Retinal pigment epithelial cell (primary cell): ENCODE measurements at regions not wholly inside any gene's neighbourhood (a gene's known extent, or its start where the extent isn't known, plus 50 kb on each side); places are given as distances from the start of the nearest gene placed in this dataset.
A peak's percentile ranks its signal among the peaks of the same experiment; 100 is the strongest.

Experiments
- DNase-seq: peaks from one replicate; pipeline ENCODE4 v3.0.0-alpha.2; 2010; ENCODE audit warnings: low read depth
- H3K4me3 ChIP-seq: 2 replicates; pipeline ENCODE4 v1.5.1; 2011; ENCODE audit warnings: mild to moderate bottlenecking, low read length, control low read depth, moderate library complexity
- CTCF ChIP-seq: conservative IDR thresholded peaks from 2 replicates; pipeline ENCODE4 v1.5.1; 2011; ENCODE audit warnings: low read depth, low read length, control low read depth, inconsistent platforms

GRCh38 chr1:94741510-94741909 lies 78.6 kb upstream of the SLC44A3 start:
- no peak for TF ChIP-seq CTCF
- no peak overlapping the region for H3K4me3 ChIP-seq
- DNase-seq = no peak

- no peak overlapping the region for H3K4me3 ChIP-seq
- peak; percentile 39 for DNase-seq
- TF ChIP-seq CTCF = no peak
Measured at GRCh38 chr1:94739521-94740061, 80.6 kb upstream of the SLC44A3 start.

DNA sequence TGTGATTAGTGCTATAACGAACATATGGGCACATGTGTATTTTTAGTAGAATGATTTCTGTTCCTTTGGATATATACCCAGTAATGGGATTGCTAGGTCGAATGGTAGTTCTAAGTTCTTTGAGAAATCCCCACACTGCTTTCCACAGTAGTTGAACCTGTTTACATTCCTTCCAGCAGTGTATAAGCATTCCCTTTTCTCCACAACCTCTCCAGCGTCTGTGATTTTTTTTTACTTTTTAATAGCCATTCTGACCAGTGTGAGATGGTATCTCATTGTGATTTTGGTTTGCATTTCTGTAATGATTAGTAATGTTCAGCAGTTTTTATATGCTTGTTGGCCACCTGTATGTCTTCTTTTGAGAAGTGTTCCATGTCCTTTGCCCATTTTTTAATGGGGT lies 81.8 kb upstream of the SLC44A3 start:
- no peak for DNase-seq

GRCh38 chr1:94737124-94737998 lies 82.8 kb upstream of the SLC44A3 start:
- TF ChIP-seq CTCF = no peak
- no peak overlapping the region for H3K4me3 ChIP-seq
- DNase-seq = no peak

More for the DNA sequence above, 81.8 kb upstream of the SLC44A3 start:
- H3K4me3 ChIP-seq = no peak overlapping the region
- TF ChIP-seq CTCF = no peak

DNA sequence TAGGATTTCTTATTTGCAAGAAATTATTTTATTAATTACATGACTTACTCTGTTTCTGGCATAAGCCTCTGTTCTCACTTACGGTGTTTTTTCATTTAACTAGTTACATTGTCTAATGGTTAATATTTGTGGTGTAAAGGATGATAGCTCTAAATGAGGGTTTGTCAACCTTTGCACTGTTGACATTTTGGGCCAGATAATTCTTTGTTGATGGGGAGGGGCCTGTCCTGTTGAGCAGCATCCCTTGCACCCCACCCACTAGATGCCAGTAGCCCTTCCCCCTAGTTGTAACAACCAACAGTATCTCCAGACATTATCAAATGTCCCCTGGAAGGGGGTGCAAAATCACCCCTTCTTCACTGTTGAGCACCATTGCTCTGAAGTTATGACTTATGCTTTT lies 83.6 kb upstream of the SLC44A3 start:
- no peak overlapping the region for H3K4me3 ChIP-seq
- no peak for DNase-seq
- TF ChIP-seq CTCF = no peak

DNA sequence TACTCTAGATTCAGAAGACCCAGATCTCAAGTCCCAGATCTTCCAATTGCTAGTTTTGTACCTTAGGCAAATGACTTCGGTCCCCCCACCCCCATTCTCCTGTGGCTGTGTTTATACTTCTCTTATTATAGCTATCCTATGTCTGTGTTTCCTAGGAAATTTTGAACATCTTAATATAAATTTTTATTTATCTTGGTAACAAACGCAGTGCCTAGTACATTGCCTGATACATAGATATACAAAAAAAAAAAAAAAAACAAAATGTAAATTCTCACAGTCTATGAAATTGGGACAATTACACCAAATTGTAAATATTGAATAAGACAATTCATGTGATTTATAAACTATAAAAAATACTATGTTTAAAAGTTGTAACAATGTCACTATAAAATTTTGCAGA lies 84.1 kb upstream of the SLC44A3 start:
- no peak for DNase-seq
- no peak for TF ChIP-seq CTCF
- no peak overlapping the region for H3K4me3 ChIP-seq
